ENCODE measurements at regions not wholly inside any gene's neighbourhood (a gene's known extent, or its start where the extent isn't known, plus 50 kb on each side); places are given as distances from the start of the nearest gene placed in this dataset.
"Not testable (repeated sequence)": the region's sequence is repeated elsewhere in the genome, so short reads cannot be mapped to it uniquely, and the experiment has no call there.

DNA sequence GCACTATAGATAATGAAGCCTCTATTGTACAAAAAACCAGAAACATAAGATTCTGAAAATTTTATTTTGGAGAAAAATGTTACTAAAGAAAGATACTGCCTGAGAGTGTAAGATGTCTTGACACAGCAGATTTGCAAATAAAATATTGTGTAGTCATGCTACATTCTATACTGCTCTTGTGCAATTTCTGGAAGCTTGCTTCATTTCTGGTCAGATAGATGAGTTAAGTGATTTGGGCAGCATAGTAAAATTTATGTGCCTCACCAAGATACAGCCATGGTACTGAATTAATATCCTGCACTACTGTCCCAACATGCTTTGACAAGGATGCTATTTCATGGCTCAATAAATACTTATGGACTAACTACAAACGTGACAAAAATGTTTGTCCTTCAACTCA, 55.1 kb upstream of the STARD13 start:
- no peak for DNase-seq

DNA sequence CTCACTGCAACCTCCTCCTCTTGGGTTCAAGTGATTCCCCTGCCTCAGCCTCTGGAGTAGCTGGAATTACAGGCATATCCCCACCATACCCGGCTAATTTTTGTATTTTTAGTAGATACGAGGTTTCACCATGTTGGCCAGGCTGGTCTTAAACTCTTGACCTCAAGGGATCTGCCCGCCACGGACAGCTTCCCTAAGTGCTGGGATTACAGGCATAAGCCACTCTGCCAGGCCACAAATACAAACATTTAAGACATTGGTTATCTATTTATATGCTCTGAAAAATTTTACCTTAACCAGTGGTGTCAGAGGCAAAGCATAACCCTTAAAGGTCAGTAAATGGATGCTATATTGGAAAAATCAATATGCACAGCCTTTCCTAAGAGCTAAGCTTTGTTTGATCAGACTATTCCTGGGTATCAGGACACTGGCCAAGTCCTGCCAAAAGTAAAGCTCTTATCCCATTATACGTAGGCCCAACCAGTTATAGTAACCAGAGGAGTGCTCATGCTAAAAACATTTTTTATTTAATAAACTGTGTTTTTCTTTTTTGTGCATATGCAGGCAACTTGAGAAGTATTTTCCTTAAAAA, 56.4 kb upstream of the STARD13 start:
- no peak for DNase-seq

DNA sequence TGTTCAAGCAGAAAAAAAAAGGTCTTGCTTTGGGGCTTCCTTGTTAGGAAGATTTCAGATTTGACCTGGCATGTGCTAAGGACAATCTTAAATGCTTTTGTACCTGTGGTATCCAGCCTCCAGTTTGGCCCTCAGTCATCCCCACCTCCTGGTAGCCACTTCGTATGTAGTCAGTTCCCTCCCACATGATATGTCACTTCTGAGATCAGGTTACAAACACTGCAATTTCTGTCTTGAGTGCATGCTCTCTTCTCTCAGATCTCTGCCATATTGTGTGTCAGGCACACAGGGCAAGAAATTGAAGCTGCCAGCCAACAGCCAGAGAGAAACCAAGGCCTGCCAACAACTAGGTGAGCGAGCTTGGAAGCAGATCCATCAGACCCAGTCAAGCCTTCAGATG, 60.3 kb upstream of the STARD13 start:
- no peak for DNase-seq

DNA sequence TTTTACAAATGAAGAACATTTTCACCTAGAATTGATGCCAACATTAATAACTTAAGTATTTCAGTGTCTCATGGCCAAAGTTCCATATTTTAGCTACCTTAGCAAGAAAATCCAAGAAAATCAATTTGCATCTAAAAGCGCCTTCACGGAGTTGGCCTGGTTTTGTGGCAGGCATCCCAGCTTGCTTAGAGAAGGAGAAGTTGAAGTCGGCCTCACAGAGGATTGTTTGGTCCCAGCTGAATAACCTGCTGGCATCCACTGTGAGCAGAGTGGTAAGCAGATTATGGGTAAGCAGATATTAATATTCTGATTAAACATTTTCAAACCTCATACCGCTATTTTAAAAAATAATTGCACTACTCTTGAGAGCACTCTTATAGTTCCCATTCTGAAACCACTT, 62.3 kb upstream of the STARD13 start:
- DNase-seq = no peak

DNA sequence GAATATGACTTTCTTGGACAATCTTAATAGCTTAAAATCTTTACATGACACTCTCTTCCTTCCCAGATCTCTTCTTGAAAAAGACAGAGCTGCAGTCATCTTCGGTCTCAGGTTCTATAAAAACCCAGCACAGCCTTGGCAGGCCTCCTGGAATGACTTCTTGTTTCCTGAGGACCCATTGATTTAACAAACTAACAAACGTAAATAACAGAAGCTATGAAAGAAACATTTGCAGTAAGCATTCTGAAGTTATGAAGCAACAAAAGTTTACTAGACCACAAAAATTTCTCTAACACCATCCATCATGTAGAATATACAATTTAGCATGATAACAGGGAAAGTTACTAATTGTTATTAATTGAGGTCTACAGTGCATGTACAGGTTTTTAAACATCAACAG, 62.8 kb upstream of the STARD13 start:
- DNase-seq = no peak

DNA sequence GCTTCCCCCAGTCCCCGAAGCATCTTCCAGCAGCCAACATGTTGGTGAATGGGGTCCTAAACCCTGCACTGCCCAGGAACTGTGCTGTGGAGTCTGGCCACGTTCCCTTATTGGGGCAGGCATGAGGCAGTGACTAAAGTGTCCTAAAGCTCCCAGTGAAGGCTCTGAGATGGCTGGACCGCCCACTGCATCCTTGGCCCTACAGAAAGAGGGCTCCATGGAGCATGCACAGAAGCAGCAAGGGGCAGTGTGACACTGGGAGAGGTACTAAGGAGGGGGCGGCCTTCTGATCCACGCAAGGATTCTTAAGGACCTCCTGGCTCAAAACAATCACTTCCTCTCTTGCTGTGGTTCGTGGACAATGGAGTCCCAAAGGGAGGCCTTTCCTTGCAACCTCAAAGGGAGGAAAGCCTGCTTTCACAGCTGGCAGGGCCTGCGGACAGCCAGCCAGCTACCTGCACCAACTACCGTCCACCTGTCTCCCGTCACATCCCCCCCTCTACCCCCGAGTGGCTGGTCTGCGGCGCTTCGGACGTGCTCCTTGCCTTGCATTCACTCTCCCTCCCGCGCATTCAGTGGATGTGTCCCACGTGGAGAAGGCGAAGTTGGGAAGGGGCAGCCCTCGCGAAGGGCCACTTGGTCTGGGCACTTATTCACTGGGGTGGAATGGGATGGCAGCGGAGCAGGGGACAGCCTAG, 63.9 kb upstream of the STARD13 start:
- no peak for DNase-seq

DNA sequence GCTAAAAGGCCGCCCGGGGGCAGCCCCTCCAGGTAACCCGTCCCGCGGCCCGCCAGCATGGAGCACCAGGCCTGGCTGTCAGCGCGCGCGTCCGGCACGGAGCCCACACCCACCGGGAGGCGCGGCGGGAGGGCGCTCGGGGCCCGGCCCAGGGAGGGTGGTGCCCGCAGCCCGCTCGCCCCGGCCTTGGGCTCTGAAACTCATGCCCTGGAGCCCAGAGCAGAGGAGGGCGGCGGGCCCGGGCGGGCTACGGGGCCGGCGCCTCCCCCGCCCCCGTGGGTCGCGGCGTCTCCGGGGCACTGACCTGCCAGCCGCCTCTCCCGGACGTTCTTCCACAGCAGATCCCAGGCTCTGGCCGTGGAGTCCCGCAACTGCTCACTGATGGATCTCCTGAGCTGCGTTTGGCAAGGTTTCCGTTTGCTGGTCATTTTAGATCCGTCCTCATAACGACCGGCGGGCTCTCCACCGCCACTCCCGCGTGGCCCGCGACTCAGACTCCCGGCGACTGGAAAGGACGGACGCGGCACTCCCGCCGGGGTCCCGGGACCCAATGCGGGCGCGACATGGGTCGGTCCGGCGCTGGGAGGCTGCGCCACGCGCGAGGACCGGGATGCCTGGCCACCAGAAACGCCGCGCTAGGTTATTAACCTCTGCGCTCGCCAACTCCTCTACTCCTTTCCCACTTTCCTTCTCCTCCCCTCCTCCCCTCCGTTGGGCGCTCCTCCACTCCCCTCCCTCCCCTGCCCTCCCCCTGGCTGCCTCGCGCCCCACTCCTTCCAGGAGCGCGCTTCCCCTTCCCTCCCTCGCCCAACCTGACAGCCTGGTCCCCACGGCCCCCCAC, 64.7 kb upstream of the STARD13 start:
- no peak for DNase-seq

DNA sequence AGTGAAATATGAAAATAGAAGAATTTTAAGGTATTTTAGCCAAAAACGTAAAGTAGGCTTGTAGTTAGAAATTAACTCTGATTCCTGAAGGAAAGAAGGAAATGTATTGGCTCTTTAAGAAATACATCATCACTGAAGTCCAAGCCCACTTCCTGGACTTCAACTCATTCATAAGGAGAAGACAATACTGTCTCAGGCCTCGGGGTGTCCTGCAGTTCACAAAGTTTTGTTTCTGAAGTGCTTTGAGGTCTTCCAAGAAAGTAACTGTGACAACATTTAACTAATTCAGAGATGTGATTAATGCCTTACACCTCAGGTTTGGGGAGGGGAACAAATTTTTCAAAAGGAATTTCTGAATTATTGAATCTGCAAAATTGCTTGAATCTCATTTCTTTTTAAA, 65.8 kb upstream of the STARD13 start:
- DNase-seq = no peak

DNA sequence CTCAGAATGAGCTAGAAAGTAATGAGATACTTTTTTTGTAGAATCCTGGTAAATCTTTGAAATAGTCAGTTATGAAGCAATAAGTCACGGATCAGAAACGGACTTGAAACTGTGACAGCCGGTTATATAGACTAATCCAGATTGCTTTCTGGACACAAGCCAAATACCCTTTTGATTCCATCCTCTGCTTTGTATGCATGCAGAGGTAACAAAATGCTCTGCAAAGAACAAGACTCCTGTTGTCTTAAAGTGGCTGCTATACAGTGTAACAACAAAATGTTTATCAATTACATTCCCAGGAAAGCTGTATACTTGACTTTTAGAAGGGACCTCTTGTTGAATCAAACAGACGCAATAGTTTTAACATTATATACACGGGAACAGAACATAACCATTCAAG, 66.5 kb upstream of the STARD13 start:
- no peak for DNase-seq

DNA sequence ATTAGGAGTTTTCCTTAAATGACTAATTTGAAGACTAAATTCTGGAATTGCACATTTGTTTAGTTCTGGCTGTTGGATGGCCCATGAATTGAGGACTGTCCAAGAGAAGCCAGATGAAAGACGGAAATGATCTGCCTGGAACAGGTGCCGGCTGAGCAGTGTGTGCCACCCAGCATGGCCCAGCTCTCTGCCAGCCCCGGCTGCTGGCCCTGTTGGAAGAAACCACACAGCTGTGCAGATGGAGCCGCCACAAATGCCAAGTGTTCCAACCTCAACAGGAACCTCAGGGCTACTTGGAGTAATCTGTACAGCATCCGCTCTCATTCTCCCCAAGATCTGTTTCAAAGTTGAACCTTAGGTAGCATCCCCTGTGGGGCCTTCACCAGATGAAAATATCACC, 67.0 kb upstream of the STARD13 start:
- DNase-seq = no peak

DNA sequence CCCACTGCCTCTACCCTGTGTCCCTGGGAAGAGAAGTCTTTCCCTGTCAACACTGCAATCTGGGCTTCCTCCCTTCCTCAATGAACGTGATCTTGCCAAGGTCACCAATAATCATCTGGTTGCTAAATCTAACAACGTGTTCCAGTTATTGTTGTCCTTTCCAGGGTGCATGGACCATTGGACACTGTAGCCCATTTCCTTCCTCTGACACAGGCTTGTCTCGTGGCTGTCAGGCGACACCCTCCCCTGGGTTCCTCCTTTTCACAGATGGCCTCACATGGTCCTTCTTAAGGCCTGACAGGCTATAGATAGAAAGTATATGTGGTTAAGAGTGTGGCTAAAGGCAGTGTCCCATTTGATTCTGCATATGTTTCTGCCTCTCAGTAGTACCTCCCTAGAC, 67.7 kb upstream of the STARD13 start:
- no peak for DNase-seq

DNA sequence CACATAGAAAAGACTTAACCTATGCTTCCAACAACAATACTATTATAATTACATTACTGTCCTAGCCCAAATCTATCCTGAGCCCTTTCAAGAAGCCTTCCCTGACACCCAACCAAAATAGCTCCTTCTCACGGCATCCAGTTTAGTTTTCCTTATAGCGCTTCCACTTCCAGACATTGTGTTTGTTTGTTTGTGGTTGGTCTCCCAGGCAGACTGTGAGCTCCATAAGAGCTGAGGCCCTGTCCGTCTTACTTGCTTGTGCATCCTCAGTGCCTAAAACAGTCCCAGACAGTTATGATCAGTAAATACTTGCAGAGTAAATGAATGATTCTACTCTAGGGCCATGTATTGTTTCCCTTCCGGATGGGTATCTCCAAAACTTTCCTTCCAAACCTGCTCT, 68.1 kb upstream of the STARD13 start:
- DNase-seq = no peak

DNA sequence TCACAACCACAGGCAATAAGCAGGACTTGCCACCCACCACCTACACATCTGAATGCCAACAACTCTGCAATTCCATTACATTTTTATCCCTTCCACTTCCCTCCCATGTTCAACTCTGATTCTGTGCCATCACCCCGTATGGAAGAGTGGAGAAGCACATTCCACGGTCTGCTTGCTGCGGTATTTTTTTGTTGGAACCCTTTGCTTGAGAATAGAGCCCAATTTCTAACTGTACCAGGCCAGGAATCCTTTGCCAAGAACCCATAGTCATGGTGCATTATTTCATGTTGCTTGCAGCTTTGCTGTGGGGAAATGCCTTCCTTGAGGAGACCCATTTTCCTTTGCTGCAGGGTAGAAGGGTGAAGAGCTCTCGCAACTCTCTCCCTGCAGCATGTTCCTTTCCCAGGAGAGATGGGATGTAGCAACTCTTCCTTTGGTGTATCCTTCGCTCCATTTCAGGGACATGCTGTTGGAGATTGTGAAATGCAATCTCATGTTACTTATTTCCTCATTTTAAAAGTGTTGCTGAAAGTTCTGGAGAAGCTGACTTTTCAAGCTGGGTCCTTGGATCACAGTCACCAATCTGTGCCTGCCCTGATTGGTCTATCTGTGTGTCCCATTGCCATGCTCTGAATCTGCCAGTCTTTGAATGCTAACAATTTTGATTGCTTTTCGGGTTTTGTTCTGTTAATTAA, 69.8 kb upstream of the STARD13 start:
- DNase-seq = no peak

DNA sequence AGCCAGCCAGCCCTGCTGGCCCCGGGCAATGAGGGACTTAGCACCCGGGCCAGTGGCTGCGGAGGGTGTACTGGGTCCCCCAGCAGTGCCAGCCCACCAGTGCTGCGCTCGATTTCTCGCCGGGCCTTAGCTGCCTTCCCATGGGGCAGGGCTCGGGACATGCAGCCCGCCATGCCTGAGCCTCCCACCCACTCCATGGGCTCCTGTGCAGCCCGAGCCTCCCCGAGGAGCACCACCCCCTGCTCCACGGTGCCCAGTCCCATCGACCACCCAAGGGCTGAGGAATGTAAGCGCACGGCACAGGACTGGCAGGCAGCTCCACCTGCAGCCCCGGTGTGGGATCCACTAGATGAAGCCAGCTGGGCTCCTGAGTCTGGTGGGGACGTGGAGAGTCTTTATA, 72.5 kb upstream of the STARD13 start:
- DNase-seq = not testable (repeated sequence)

DNA sequence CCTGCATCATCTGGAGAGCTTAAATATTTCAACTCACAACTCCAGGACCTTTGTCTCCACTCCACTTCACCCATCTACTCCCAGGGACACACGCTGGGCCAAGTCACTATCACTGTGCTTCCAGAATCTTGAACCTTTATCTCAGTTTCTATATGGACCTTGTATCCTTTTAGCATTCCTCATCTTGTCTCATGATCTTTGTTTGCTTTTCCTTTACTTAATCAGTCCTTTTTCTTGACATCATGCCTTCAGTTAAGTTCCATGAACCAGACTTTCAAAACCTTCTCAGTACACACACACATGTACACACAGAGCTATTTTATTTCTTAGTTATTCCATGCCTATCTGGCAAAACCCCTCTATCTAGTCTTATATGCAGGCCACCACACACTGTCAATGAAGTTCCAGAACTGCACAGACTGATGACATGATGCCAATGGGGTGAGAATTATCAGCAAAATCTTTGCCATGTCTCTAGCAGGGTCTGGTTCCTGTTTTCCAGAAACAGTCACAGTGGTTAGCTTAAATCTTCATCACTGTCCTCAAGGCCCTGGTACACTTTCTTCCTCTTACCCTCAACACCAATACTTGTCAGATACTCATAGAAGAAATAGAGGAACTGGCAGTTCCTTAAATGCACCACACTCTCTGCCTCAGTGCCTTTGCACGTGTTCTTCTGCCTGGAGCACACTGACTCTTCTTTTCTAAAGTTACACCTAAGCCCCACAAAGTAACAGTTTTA, 77.6 kb upstream of the STARD13 start:
- DNase-seq = no peak

DNA sequence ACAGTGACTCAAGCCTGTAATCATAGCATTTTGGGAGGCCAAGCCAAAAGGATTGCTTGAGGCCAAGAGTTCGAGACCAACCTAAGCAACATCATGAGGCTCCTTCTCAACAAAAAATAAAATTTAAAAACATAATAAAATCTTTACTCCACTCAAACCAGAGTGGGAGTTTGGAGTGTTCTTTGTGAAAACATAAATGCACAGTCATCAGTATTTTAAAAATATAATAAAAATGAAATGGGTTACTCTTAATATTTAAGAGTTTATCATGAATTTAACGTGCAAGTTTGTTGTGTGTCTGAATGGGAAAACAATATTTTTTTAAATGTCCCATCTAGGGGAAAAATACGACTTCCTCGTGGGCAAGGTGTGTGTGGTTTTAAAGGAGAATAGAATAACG, 78.6 kb upstream of the STARD13 start:
- no peak for DNase-seq

DNA sequence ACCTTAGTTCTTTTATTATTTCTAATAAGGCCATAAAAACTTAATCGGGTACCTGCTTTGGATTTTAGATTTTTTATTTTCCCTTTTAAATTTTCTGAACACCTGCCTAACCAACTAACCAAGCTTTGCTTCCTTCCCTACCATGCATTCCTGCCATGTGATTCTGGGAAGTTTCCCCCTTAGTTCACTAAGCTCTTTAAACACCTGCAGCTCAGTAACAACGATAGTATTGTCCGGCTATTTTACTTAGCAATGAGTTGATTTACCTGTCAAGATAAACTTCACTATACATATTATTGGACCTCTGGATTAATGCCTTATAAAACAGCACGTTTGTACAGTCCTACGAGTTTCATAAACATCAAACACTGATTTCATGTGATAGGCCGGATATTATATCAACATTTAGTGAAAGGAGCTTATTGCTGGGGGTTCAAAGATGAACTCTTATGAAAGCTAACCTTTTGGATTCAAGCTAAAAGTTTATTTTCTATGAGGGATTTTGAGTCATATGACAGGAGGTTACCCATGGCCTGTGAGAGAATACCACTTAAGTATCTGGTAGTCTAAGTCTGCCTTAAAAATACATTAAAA, 81.0 kb upstream of the STARD13 start:
- DNase-seq = no peak

DNA sequence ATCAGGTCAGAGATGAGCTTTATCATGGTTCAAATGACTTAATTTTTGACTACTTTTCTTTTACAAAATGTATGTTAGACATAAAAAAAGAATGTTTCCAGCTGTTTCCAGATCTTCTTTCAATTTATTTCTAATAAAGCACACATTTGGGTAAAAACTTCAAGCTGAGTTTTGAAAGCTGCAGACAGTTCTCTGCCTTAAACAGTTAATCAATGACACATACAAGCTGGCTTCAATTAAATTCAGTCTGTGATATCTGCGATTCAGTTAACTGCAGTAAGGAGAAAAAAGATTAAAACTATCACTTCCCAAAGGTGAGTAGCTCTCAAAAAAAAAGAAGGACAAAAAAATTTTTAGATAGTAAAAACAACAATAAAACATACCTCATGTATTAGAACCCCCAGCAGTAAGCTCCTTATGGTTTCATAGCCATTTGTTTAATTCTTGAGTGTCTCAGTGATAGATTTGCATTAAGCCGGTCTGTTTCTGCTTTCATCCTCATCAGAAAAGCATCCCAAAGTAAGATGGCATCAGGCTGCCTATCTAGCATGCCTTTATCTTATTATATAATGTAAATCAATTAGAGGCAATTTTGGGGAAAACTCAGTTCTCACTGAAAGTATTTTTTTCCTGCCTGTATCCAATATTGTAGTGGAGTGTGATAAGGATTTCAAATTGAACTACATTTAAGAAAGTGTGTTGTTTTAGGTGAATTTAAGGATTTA, 81.8 kb upstream of the STARD13 start:
- no peak for DNase-seq

DNA sequence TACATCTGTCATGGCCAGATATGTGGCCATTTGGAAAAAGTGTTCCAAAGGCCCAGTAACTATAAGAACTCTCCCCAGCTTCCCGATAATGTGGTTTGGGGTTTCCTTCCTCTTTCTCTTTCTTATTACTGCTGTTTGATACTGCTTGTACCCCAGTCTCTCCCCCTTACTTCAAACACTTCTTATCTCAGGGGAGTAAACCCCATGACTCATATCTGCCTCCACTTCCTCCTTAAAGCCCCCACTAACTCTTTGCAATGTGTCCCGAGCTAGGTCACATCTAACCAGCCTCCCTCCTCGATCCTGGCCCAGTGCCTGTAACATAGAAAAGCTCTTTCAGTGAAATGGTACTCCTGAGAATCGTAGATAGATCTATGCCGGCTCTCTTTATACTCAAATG, 82.4 kb upstream of the STARD13 start:
- DNase-seq = no peak

DNA sequence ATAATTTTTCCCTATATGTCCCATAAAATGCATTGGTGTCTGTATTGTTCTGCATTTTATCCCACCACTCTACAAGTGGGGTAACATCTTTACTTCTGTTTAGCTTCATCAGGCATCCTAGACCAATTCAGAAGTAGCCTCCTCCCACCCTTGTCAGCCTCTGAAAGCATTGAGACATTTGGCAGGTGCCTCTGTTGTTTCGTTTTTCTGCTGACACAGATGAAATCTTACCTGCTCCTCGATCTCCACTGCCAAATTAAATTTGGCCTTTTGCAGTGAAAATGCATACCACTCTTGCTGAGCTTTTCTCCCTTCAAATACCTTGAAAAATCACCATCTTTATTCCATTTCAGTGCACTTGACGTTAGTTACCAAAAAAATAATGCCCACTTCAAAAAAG, 83.5 kb upstream of the STARD13 start:
- DNase-seq = no peak

DNA sequence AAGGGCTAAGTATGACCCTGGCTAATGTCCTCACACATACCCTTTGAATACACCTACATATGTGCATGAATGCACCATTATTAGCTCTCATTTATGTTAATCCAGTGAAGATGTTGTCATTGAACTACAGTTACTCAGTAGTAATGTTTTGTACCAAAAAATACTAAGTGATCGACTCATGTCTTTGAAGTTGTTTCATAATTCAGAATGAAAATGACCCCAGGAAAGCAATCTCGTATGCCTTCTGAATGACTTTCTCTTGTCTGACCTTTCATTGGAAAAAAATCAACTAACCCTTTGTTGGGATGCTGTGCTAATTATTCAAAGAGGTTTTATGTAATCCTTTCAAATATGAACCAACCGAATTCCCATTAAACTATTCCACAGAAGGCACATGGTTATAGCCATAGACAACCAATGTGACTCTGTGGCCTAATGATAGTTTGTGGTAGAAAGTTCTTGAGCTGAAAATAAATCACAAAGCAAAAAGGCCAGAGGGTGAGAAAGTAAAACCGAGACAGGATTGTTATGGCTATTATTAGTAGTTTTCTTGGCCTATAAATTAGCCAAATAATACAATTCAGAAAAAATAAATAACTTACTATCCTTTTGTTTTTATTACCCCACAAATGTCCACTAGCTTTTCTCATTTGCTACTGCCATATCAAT, 86.8 kb upstream of the STARD13 start:
- no peak for DNase-seq
